SK-N-MC (cell line): ENCODE measurements at regions not wholly inside any gene's neighbourhood (a gene's known extent, or its start where the extent isn't known, plus 50 kb on each side); places are given as distances from the start of the nearest gene placed in this dataset.

ENCODE experiments used
- EZH2 ChIP-seq: fragments of 200-600 bp; sonication (generic); IDR thresholded peaks from one replicate; pipeline ENCODE4 v1.6.1; 2017; ENCODE audit warnings: antibody characterized with exemption
- POLR2AphosphoS5 ChIP-seq: IDR thresholded peaks from 2 replicates; pipeline ENCODE4 v1.6.1; 2012; ENCODE audit warnings: mild to moderate bottlenecking, low read depth, low read length, borderline replicate concordance

DNA sequence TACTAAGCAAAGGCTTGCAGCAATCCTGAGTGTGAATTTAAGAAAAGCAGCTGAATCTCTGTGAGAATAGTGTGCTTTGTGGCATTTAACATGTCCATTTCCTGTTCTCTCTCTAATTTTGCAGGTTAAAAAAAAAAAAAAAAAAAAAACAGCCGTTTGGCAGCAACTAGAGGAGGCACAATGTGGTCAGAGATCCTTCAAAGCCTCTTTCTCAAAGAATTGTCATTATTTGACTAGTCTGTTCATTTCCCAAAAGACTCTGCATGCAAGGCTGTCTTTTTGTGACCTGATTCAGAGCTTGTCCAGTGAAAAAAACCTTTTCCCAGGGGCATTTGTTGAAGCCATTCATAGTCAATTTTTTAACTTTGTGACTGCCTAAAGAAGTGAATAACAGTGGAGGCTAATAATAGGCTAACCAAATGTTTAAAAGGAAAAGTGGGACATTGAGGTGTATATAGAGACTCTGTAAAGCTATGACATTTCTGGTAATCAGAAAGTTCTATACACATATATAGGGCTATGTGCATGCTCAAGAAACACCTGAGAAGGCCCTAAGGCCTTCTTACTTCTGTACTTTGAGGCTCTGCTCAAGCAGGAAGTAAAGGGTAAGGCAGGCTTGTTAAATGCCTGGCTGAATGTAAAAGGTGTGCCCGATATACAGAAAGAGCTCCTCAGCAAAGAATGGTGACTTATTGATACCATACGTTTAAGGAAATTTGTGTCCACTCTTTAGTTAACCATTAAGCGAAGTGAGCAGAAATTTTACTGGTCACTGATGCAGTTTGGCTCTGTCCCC lies 289.6 kb upstream of the RAB6C start:
- TF ChIP-seq EZH2 (no peak), POLR2AphosphoS5 (no peak)
